H1 (cell line): ENCODE measurements at regions not wholly inside any gene's neighbourhood (a gene's known extent, or its start where the extent isn't known, plus 50 kb on each side); places are given as distances from the start of the nearest gene placed in this dataset.

Source experiments
- CTCF ChIA-PET: fragments of 300-600 bp; sonication (Branson Sonifier 250); formaldehyde crosslinking; loops from one replicate; lab custom pipeline; 2021; ENCODE audit not compliant: partially characterized antibody; lab: Charles Lee
- POLR2A ChIA-PET: fragments of 300-600 bp; sonication (Branson Sonifier 250); formaldehyde crosslinking; loops from one replicate; lab custom pipeline; 2021; ENCODE audit warnings: inconsistent platforms; ENCODE audit not compliant: partially characterized antibody; lab: Charles Lee
- DNase-seq, 2 experiments: peaks; one replicate each; pipeline versions ENCODE4 v3.0.0 to v3.0.0-alpha.2; 2010 to 2022; ENCODE audit warnings: low spot score in 2 of 2, low read depth in 1 of 2, mixed read lengths in 1 of 2
- FAIRE-seq: peaks from 2 replicates; lab custom pipeline; 2011; peaks lifted over from hg19 to GRCh38; lab: Jason Lieb, UNC
- H2AFZ ChIP-seq: 2 replicates; pipeline ENCODE4 v1.8.1; 2012; ENCODE audit warnings: low read length, inconsistent platforms
- H2AK5ac ChIP-seq: 2 replicates; pipeline ENCODE4 v1.6.1; 2013; ENCODE audit warnings: low read depth, low read length
- H2BK120ac ChIP-seq: replicated peaks from 2 replicates; pipeline ENCODE3; 2013; ENCODE audit warnings: low read depth, low read length, inconsistent platforms
- H2BK12ac ChIP-seq: 2 replicates; pipeline ENCODE4 v1.6.1; 2013; ENCODE audit warnings: low read depth, low read length
- H2BK15ac ChIP-seq: 2 replicates; pipeline ENCODE4 v1.6.1; 2013; ENCODE audit warnings: low read length
- H2BK20ac ChIP-seq: 2 replicates; pipeline ENCODE4 v1.6.1; 2013; ENCODE audit warnings: low read length
- H2BK5ac ChIP-seq: 2 replicates; pipeline ENCODE4 v1.6.1; 2013; ENCODE audit warnings: low read depth, low read length
- H3K14ac ChIP-seq: 2 replicates; pipeline ENCODE4 v1.6.1; 2013; ENCODE audit warnings: inconsistent platforms; ENCODE audit not compliant: insufficient read length
- H3K18ac ChIP-seq: 2 replicates; pipeline ENCODE4 v1.6.1; 2013; ENCODE audit warnings: low read length; ENCODE audit errors: extremely low read depth
- H3K23ac ChIP-seq: 2 replicates; pipeline ENCODE4 v1.6.1; 2013; ENCODE audit warnings: inconsistent platforms; ENCODE audit not compliant: insufficient read length
- H3K23me2 ChIP-seq: 2 replicates; pipeline ENCODE4 v1.6.1; 2013; ENCODE audit warnings: low read depth, low read length
- H3K27ac ChIP-seq: 2 replicates; pipeline ENCODE4 v1.6.1; 2011; ENCODE audit warnings: low read depth, low read length, inconsistent platforms
- H3K27me3 ChIP-seq, 4 experiments: replicated peaks in 1 of 4; 1 replicate in 1 of 4; 2 replicates in 3 of 4; pipeline versions ENCODE4 v1.6.1 to v1.8.1; 2011 to 2013; ENCODE audit warnings: low read length in 3 of 4, mild to moderate bottlenecking in 3 of 4, inconsistent platforms in 2 of 4, mixed read lengths in 2 of 4, moderate library complexity in 1 of 4; ENCODE audit not compliant: control insufficient read depth in 3 of 4, insufficient read depth in 3 of 4; ENCODE audit errors: extremely low read depth in 1 of 4
- H3K36me3 ChIP-seq, 4 experiments: 2 replicates each; pipeline versions ENCODE4 v1.6.1 to v1.8.1; 2011 to 2013; ENCODE audit warnings: mild to moderate bottlenecking in 4 of 4, low read length in 3 of 4, moderate library complexity in 2 of 4, control low read depth in 1 of 4, inconsistent platforms in 1 of 4; ENCODE audit not compliant: insufficient read depth in 4 of 4, control insufficient read depth in 2 of 4
- H3K4ac ChIP-seq: replicated peaks from 2 replicates; pipeline ENCODE3; 2013; ENCODE audit warnings: low read length, low read depth, mixed read lengths, inconsistent platforms; ENCODE audit not compliant: insufficient read length
- H3K4me1 ChIP-seq, 4 experiments: replicated peaks in 1 of 4; 1 replicate in 1 of 4; 2 replicates in 3 of 4; pipeline versions ENCODE4 v1.6.1 to v1.8.1; 2011 to 2013; ENCODE audit warnings: low read length in 3 of 4, inconsistent platforms in 2 of 4, mixed read lengths in 1 of 4; ENCODE audit not compliant: insufficient read depth in 4 of 4, control insufficient read depth in 3 of 4
- H3K4me2 ChIP-seq, 2 experiments: 2 replicates each; pipeline versions ENCODE4 v1.6.1 to v1.8.1; 2011 to 2013; ENCODE audit warnings: low read depth in 2 of 2, low read length in 2 of 2, control low read depth in 1 of 2, inconsistent platforms in 1 of 2, mild to moderate bottlenecking in 1 of 2; ENCODE audit not compliant: insufficient read depth in 1 of 2
- H3K4me3 ChIP-seq, 4 experiments: fragments of 200-600, 300-600 bp in 1 of 4; sonication (generic), shearing (Covaris generic), sonication (Bioruptor Twin) in 1 of 4; 2 replicates each; pipeline versions ENCODE4 v1.5.1 to v1.8.1; 2011 to 2016; ENCODE audit warnings: low read length in 4 of 4, low read depth in 3 of 4, control low read depth in 2 of 4, inconsistent platforms in 2 of 4, mild to moderate bottlenecking in 2 of 4, mixed read lengths in 1 of 4, moderate library complexity in 1 of 4; ENCODE audit not compliant: insufficient read depth in 2 of 4; ENCODE audit errors: extremely low read depth in 1 of 4
- H3K56ac ChIP-seq: replicated peaks from 2 replicates; pipeline ENCODE3; 2013; ENCODE audit warnings: low read depth, mild to moderate bottlenecking, mixed read lengths, low read length, inconsistent platforms; ENCODE audit not compliant: insufficient read length
- H3K79me1 ChIP-seq: 2 replicates; pipeline ENCODE4 v1.6.1; 2013; ENCODE audit warnings: low read depth, low read length, control low read depth
- H3K79me2 ChIP-seq, 2 experiments: 2 replicates each; pipeline versions ENCODE4 v1.6.1 to v1.8.1; 2012 to 2013; ENCODE audit warnings: low read length in 2 of 2, mild to moderate bottlenecking in 2 of 2, inconsistent platforms in 1 of 2; ENCODE audit not compliant: insufficient read depth in 2 of 2, control insufficient read depth in 1 of 2
- H3K9ac ChIP-seq, 4 experiments: replicated peaks in 1 of 4; 1 replicate in 1 of 4; 2 replicates in 3 of 4; pipeline versions ENCODE4 v1.6.1 to v1.8.1; 2011 to 2013; ENCODE audit warnings: low read depth in 3 of 4, low read length in 3 of 4, control low read depth in 2 of 4, mild to moderate bottlenecking in 2 of 4, moderate library complexity in 2 of 4, inconsistent platforms in 1 of 4; ENCODE audit errors: extremely low read depth in 1 of 4
- H3K9me3 ChIP-seq, 2 experiments: 2 replicates each; pipeline versions ENCODE4 v1.6.1 to v1.8.1; 2012 to 2013; ENCODE audit warnings: mild to moderate bottlenecking in 2 of 2, moderate library complexity in 2 of 2, control low read depth in 1 of 2, inconsistent platforms in 1 of 2, low read depth in 1 of 2, low read length in 1 of 2, mixed read lengths in 1 of 2; ENCODE audit not compliant: insufficient read depth in 2 of 2
- H4K20me1 ChIP-seq, 2 experiments: replicated peaks in 1 of 2; 2 replicates each; pipeline versions ENCODE3 to v1.8.1; 2011 to 2013; ENCODE audit warnings: inconsistent platforms in 2 of 2, low read length in 2 of 2, mild to moderate bottlenecking in 1 of 2; ENCODE audit not compliant: insufficient read depth in 2 of 2, control insufficient read depth in 1 of 2
- H4K5ac ChIP-seq: 2 replicates; pipeline ENCODE4 v1.6.1; 2013; ENCODE audit warnings: low read length, low read depth, mixed read lengths, inconsistent platforms; ENCODE audit not compliant: insufficient read length
- H4K8ac ChIP-seq: 2 replicates; pipeline ENCODE4 v1.8.0; 2013; ENCODE audit warnings: mild to moderate bottlenecking, moderate library complexity, low read length, inconsistent platforms; ENCODE audit not compliant: insufficient read depth; ENCODE audit errors: extremely low read depth
- H4K91ac ChIP-seq: replicated peaks from 2 replicates; pipeline ENCODE3; 2013; ENCODE audit warnings: low read length, mixed read lengths, inconsistent platforms; ENCODE audit not compliant: insufficient read length
- BRCA1 ChIP-seq: IDR thresholded peaks from 2 replicates; pipeline ENCODE4 v1.6.1; 2012; ENCODE audit warnings: low read depth, low read length, improper control_type of control experiment
- GTF2F1 ChIP-seq: IDR thresholded peaks from 2 replicates; pipeline ENCODE4 v1.6.1; 2012; ENCODE audit warnings: low read depth, low read length, improper control_type of control experiment, borderline replicate concordance
- HDAC6 ChIP-seq: IDR thresholded peaks from one replicate; pipeline ENCODE4 v1.7.1; 2012; ENCODE audit warnings: low read depth, mild to moderate bottlenecking, inconsistent platforms, low read length, moderate library complexity
- JUN ChIP-seq: IDR thresholded peaks from 2 replicates; pipeline ENCODE4 v1.6.1; 2011; ENCODE audit warnings: low read depth, mild to moderate bottlenecking, improper control_type of control experiment, low read length
- JUND ChIP-seq: IDR thresholded peaks from 2 replicates; pipeline ENCODE4 v1.6.1; 2011; ENCODE audit warnings: mild to moderate bottlenecking, improper control_type of control experiment, low read length
- TBP ChIP-seq: IDR thresholded peaks from 2 replicates; pipeline ENCODE4 v1.6.1; 2011; ENCODE audit warnings: low read depth, low read length, improper control_type of control experiment
- ZNF274 ChIP-seq: IDR thresholded peaks from 2 replicates; pipeline ENCODE4 v1.7.0; 2012; ENCODE audit warnings: low read length, borderline replicate concordance; ENCODE audit errors: extremely low read depth
- WGBS, 2 experiments: shearing (Covaris generic) in 1 of 2; methylation state at CpG; one replicate each; pipeline versions ENCODE4 v1.1.6 to v1.1.7; 2013 to 2015; ENCODE audit warnings: low lambda C conversion rate in 2 of 2, mixed read lengths in 2 of 2, inconsistent platforms in 1 of 2, low coverage in 1 of 2, missing lambda C conversion rate in 1 of 2; ENCODE audit not compliant: insufficient replicate concordance in 2 of 2, insufficient coverage in 1 of 2, insufficient read length in 1 of 2; ENCODE audit errors: extremely low coverage in 1 of 2, missing lambda C conversion rate in 1 of 2; 5-methylcytosine and 5-hydroxymethylcytosine counted together

GRCh38 chrY:18650746-18651145 lies 104.2 kb downstream of the HSFY1 start:
- no peaks in the 10 kb centered on the region for H3K79me2 ChIP-seq
- no peak overlapping the region for H2BK12ac ChIP-seq
- H2BK5ac ChIP-seq: no peak overlapping the region
- H3K27ac ChIP-seq: no peak overlapping the region
- no peak overlapping the region for H2BK15ac ChIP-seq
- H4K8ac ChIP-seq: no peak overlapping the region
- no peak overlapping the region for H3K23ac ChIP-seq
- no peak overlapping the region for H2BK120ac ChIP-seq
- no peaks in the 10 kb centered on the region for H3K36me3 ChIP-seq
- H3K9me3 ChIP-seq: peaks cover 0 to 6% of the 10 kb centered on the region in 2 experiments; a peak in 2 of 4 replicates
- no peak overlapping the region for H2AK5ac ChIP-seq
- H3K14ac ChIP-seq: no peak overlapping the region
- no peak for FAIRE-seq
- H3K56ac ChIP-seq: no peak overlapping the region
- no peak overlapping the region for H2AFZ ChIP-seq
- H3K79me1 ChIP-seq: no peaks in the 10 kb centered on the region
- ChIA-PET CTCF (no interaction called here), POLR2A (no interaction called here)
- H4K5ac ChIP-seq: no peak overlapping the region
- no peaks in the 10 kb centered on the region for H3K4me1 ChIP-seq
- H4K91ac ChIP-seq: no peak overlapping the region
- H3K4me2 ChIP-seq: no peak overlapping the region
- H3K23me2 ChIP-seq: no peaks in the 10 kb centered on the region
- 82% methylated on average over 2 of the region's 2 CpGs; no CpG with 5 or more reads in 1 of the 2 experiments for WGBS, 2 experiments
- H2BK20ac ChIP-seq: no peak overlapping the region
- H3K4ac ChIP-seq: no peak overlapping the region
- no peak overlapping the region for H3K18ac ChIP-seq
- no peaks in the 10 kb centered on the region for H4K20me1 ChIP-seq
- no peak overlapping the region for H3K4me3 ChIP-seq
- TF ChIP-seq ZNF274 (no peak), TBP (no peak), JUND (no peak), HDAC6 (no peak), BRCA1 (no peak), JUN (no peak), GTF2F1 (no peak)
- H3K9ac ChIP-seq: no peak overlapping the region
- H3K27me3 ChIP-seq: no peaks in the 10 kb centered on the region
- DNase-seq: no peak
